MCF 10A (cell line): ENCODE measurements at regions not wholly inside any gene's neighbourhood (a gene's known extent, or its start where the extent isn't known, plus 50 kb on each side); places are given as distances from the start of the nearest gene placed in this dataset.

Source experiments
- BruUV-seq: library from RNA; stranded (reverse); fragments of 400-500 nt; replicated peaks from 2 replicates; lab custom pipeline; 2021; lab: Mats Ljungman, UMichigan
- CTCF ChIA-PET: fragments of 300-600 bp; sonication (Branson Sonifier 250); formaldehyde crosslinking; extraction: SDS; loops from one replicate; lab custom pipeline; 2021; ENCODE audit warnings: antibody characterized with exemption, inconsistent platforms; lab: Yijun Ruan, JAX
- POLR2A ChIA-PET: fragments of 300-600, 350-650 bp; sonication (Branson Sonifier 250); formaldehyde crosslinking; extraction: SDS; loops from one replicate; lab custom pipeline; 2020; ENCODE audit warnings: antibody characterized with exemption, inconsistent platforms; lab: Yijun Ruan, JAX
- DNase-seq: peaks from one replicate; pipeline ENCODE4 v3.0.0-alpha.2; 2018; ENCODE audit not compliant: unreplicated experiment
- H3K27ac Mint-ChIP-seq: one replicate; pipeline ENCODE4 v1.8.0; 2022; ENCODE audit warnings: mild to moderate bottlenecking, low read depth, mixed read lengths; ENCODE audit not compliant: unreplicated experiment
- H3K27me3 Mint-ChIP-seq: one replicate; pipeline ENCODE4 v1.8.0; 2022; ENCODE audit warnings: mixed read lengths; ENCODE audit not compliant: insufficient read depth, unreplicated experiment
- H3K36me3 Mint-ChIP-seq: one replicate; pipeline ENCODE4 v1.8.0; 2022; ENCODE audit warnings: mild to moderate bottlenecking, moderate library complexity, mixed read lengths; ENCODE audit not compliant: insufficient read depth, unreplicated experiment
- H3K4me1 Mint-ChIP-seq: one replicate; pipeline ENCODE4 v1.8.0; 2022; ENCODE audit warnings: mixed read lengths; ENCODE audit not compliant: insufficient read depth, unreplicated experiment
- H3K4me3 Mint-ChIP-seq: one replicate; pipeline ENCODE4 v1.8.0; 2022; ENCODE audit warnings: mild to moderate bottlenecking, moderate library complexity, mixed read lengths; ENCODE audit not compliant: unreplicated experiment
- H3K9me3 Mint-ChIP-seq: one replicate; pipeline ENCODE4 v1.8.0; 2022; ENCODE audit warnings: mixed read lengths; ENCODE audit not compliant: unreplicated experiment
- intact Hi-C: fragments of 100-400 bp; cut with micrococcal nuclease; formaldehyde crosslinking; loops from 2 replicates; pipeline ENCODE4 v1.14.1; 2022
- TF ChIP-seq, protein P1 (sequence below): fragments of 200-600 bp; IDR thresholded peaks from one replicate; pipeline ENCODE4 v1.8.0; 2022; ENCODE audit warnings: antibody characterized with exemption, mild to moderate bottlenecking; ENCODE audit not compliant: unreplicated experiment

DNA sequence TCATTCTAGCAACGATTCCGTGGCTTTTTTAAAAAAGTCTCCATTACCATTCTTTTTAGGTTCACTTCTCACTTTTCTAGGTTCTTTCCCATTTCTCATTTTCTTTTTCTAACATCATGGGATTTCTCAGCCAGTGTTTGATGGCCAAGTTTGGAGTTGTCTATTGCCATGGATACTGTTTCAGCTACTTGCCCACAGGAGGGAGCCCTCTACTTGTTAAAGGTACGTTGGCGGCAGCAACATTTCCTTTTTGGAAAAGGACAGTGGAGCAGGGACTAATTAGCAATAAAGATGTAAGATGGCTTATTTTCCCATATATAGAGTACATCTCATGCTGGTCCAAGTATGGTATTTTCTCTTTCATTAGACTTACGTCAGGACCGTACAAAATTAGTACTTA is 2257.5 kb upstream of the C9orf72 start:
- H3K27ac Mint-ChIP-seq, result no peak overlapping the region
- intact Hi-C loops, result loop anchor here (1.0 to 5.0 kb wide), 2 partner anchors 1136 to 1969 kb away; no protein-coding TSS in a partner anchor
- no peaks in the 10 kb centered on the region for H3K27me3 Mint-ChIP-seq

DNA sequence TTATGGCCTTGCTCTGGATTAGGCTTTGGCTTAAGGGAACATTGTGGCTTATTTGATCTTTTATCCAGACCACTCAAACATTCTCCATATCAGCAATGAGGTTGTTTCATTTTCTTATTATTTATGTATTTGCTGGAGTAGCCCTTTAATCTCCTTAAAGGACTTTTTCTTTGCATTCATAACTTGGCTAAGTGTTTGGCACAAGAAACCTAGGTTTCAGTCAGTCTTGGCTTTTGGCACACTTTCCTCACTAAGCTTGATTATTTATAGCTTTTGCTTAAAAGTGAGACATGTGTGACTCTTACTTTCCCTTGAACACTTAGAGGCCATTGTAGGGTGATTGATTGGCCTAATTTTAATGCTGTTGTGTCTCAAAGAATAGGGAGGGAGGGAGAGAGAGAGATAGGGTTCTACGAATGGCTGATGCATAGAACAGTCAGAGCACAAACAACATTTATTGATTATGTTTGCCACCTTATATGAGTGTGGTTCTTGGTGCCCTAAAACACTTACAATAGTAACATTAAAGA is 2265.3 kb upstream of the C9orf72 start:
- Mint-ChIP-seq H3K36me3 (no peaks in the 10 kb centered on the region), H3K27ac (no peak overlapping the region), H3K4me3 (no peak overlapping the region), H3K27me3 (no peaks in the 10 kb centered on the region), H3K4me1 (peaks cover 5% of the 10 kb centered on the region), H3K9me3 (no peaks in the 10 kb centered on the region)
- TF ChIP-seq, protein P1, sequence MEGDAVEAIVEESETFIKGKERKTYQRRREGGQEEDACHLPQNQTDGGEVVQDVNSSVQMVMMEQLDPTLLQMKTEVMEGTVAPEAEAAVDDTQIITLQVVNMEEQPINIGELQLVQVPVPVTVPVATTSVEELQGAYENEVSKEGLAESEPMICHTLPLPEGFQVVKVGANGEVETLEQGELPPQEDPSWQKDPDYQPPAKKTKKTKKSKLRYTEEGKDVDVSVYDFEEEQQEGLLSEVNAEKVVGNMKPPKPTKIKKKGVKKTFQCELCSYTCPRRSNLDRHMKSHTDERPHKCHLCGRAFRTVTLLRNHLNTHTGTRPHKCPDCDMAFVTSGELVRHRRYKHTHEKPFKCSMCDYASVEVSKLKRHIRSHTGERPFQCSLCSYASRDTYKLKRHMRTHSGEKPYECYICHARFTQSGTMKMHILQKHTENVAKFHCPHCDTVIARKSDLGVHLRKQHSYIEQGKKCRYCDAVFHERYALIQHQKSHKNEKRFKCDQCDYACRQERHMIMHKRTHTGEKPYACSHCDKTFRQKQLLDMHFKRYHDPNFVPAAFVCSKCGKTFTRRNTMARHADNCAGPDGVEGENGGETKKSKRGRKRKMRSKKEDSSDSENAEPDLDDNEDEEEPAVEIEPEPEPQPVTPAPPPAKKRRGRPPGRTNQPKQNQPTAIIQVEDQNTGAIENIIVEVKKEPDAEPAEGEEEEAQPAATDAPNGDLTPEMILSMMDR, result no peak
- BruUV-seq, result no TSS peak
- ChIA-PET POLR2A (no interaction called here), CTCF (no interaction called here)
- no peak for DNase-seq
- intact Hi-C loops, result no loop called here

More for the DNA sequence above, 2257.5 kb upstream of the C9orf72 start:
- BruUV-seq, result no TSS peak
- ChIA-PET POLR2A (no interaction called here), CTCF (interaction anchor here (0.5 to 0.6 kb wide), 3 partner anchors 420 to 1278 kb away, joined by 3 to 4 read pairs (median 3); no protein-coding TSS in a partner anchor)
- Mint-ChIP-seq H3K4me3 (no peak overlapping the region), H3K9me3 (no peaks in the 10 kb centered on the region), H3K36me3 (no peaks in the 10 kb centered on the region), H3K4me1 (peaks cover 5% of the 10 kb centered on the region)
- DNase-seq, result peak; percentile 61
- TF ChIP-seq, protein P1, result peak; percentile 76

- no peak for DNase-seq
- ChIA-PET CTCF (interaction anchor here (0.5 to 1.3 kb wide), 2 partner anchors 58 to 985 kb away, joined by 3 read pairs; no protein-coding TSS in a partner anchor), POLR2A (interaction anchor here (0.6 kb wide), 1 partner anchor 139 kb away, joined by 3 read pairs; no protein-coding TSS in a partner anchor)
- H3K9me3 Mint-ChIP-seq, result peaks cover 8% of the 10 kb centered on the region
- H3K27me3 Mint-ChIP-seq, result no peaks in the 10 kb centered on the region
- TF ChIP-seq, protein P1, result no peak
- H3K27ac Mint-ChIP-seq, result no peak overlapping the region
- no TSS peak for BruUV-seq
- intact Hi-C loops, result no loop called here
- H3K4me3 Mint-ChIP-seq, result no peak overlapping the region
- H3K4me1 Mint-ChIP-seq, result no peaks in the 10 kb centered on the region
- H3K36me3 Mint-ChIP-seq, result no peaks in the 10 kb centered on the region
These were observed 2271.0 kb upstream of the C9orf72 start for GRCh38 chr9:29844251-29844650.

DNA sequence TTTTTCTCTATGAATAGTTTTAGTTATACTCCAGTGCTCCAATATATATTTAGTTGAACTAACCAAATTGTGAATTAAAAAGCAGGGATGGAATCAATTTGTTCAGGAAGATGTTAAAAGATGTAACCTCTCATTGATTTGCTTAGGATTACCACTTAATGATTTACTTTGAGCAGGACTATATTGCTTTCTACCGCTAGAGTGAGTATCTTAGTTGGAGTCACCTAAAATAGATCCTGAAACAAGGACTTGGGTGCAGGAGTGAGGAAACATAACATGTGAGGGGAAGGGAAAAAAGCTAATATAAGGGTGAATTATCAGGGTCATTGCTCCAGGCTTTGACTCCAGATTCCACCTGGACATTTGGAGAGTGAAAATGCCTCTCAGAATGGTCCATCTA is 2277.4 kb upstream of the C9orf72 start:
- H3K36me3 Mint-ChIP-seq, result no peaks in the 10 kb centered on the region
- TF ChIP-seq, protein P1, result peak; percentile 20
- no TSS peak for BruUV-seq
- peaks cover 8% of the 10 kb centered on the region for H3K9me3 Mint-ChIP-seq
- H3K4me3 Mint-ChIP-seq, result no peak overlapping the region
- H3K4me1 Mint-ChIP-seq, result peaks cover 6% of the 10 kb centered on the region
- intact Hi-C loops, result no loop called here
- H3K27ac Mint-ChIP-seq, result no peak overlapping the region
- H3K27me3 Mint-ChIP-seq, result no peaks in the 10 kb centered on the region
- ChIA-PET CTCF (interaction anchor here (0.6 to 0.7 kb wide), 3 partner anchors 523 to 1949 kb away, joined by 3 read pairs; no protein-coding TSS in a partner anchor), POLR2A (no interaction called here)
- DNase-seq, result no peak
